GM12878 (cell line): ENCODE measurements at regions not wholly inside any gene's neighbourhood (a gene's known extent, or its start where the extent isn't known, plus 50 kb on each side); places are given as distances from the start of the nearest gene placed in this dataset.

Experiments used
- ATAC-seq: fragments of 200-7000 bp; cut with Tn5 transposase; 3 replicates; pipeline ENCODE4 v1.9.1; 2020; ENCODE audit warnings: mild to moderate bottlenecking, moderate library complexity
- BruUV-seq: library from RNA; stranded (reverse); fragments of 400-500 nt; replicated peaks from 2 replicates; lab custom pipeline; 2021; lab: Mats Ljungman, UMichigan
- CTCF ChIA-PET: fragments of 300-600 bp; sonication (Branson Sonifier 250); formaldehyde crosslinking; extraction: SDS; loops from one replicate; lab custom pipeline; 2021; ENCODE audit warnings: inconsistent platforms; lab: Yijun Ruan, JAX
- POLR2A ChIA-PET: fragments of 350-600 bp; formaldehyde crosslinking; extraction: SDS; loops from one replicate; lab custom pipeline; 2021; ENCODE audit warnings: inconsistent platforms; lab: Charles Lee
- RAD21 ChIA-PET: fragments of 300-600 bp; sonication (Branson Sonifier 250); formaldehyde crosslinking; loops from one replicate; lab custom pipeline; 2023; ENCODE audit warnings: antibody characterized with exemption; ENCODE audit not compliant: unreplicated experiment; lab: Charles Lee
- SMC1A ChIA-PET: fragments of 300-600 bp; sonication (Branson Sonifier 250); formaldehyde crosslinking; loops from one replicate; lab custom pipeline; 2023; ENCODE audit not compliant: unreplicated experiment, uncharacterized antibody; lab: Charles Lee
- DNase-seq: peaks from one replicate; pipeline ENCODE4 v3.0.0-alpha.2; 2011; ENCODE audit warnings: low read depth, low spot score
- FAIRE-seq: peaks from 3 replicates; lab custom pipeline; 2011; peaks lifted over from hg19 to GRCh38; lab: Jason Lieb, UNC
- H2AFZ ChIP-seq: 2 replicates; pipeline ENCODE4 v1.6.0; 2011; ENCODE audit warnings: low read depth, low read length, control low read depth; ENCODE audit not compliant: control insufficient read depth
- H3K27ac ChIP-seq: 2 replicates; pipeline ENCODE4 v1.5.1; 2011; ENCODE audit warnings: control low read depth; ENCODE audit not compliant: control insufficient read depth, insufficient read depth
- H3K27me3 ChIP-seq, 2 experiments: replicated peaks in 1 of 2; 2 replicates each; pipeline versions ENCODE4 v1.6.0 to v1.6.1; 2011; ENCODE audit warnings: low read length in 1 of 2; ENCODE audit not compliant: control insufficient read depth in 2 of 2, insufficient read depth in 2 of 2
- H3K36me3 ChIP-seq, 2 experiments: 2 replicates each; pipeline ENCODE4 v1.5.1; 2011; ENCODE audit warnings: low read length in 1 of 2; ENCODE audit not compliant: control insufficient read depth in 2 of 2, insufficient read depth in 2 of 2
- H3K4me1 ChIP-seq: 2 replicates; pipeline ENCODE4 v1.6.1; 2011; ENCODE audit warnings: mild to moderate bottlenecking, low read length, moderate library complexity, mixed read lengths; ENCODE audit not compliant: control insufficient read depth, insufficient read depth
- H3K4me2 ChIP-seq: 2 replicates; pipeline ENCODE4 v1.6.0; 2011; ENCODE audit warnings: control low read depth; ENCODE audit not compliant: control insufficient read depth, insufficient read depth
- H3K4me3 ChIP-seq: fragments of 200-600 bp; sonication (generic); 2 replicates; pipeline ENCODE4 v1.5.1; 2016
- H3K79me2 ChIP-seq: 2 replicates; pipeline ENCODE4 v1.6.0; 2011; ENCODE audit warnings: low read length; ENCODE audit not compliant: control insufficient read depth, insufficient read depth
- H3K9ac ChIP-seq: 2 replicates; pipeline ENCODE4 v1.8.0; 2011; ENCODE audit warnings: low read length, control low read depth, mixed read lengths; ENCODE audit not compliant: control insufficient read depth, insufficient read depth
- H3K9me3 ChIP-seq: replicated peaks from 3 replicates; pipeline ENCODE4 v1.5.1; 2011; ENCODE audit warnings: mild to moderate bottlenecking, low read length; ENCODE audit not compliant: control insufficient read depth, insufficient read depth
- H4K20me1 ChIP-seq: 2 replicates; pipeline ENCODE4 v1.6.0; 2011; ENCODE audit not compliant: control insufficient read depth, insufficient read depth
- BCL11A ChIP-seq: IDR thresholded peaks from 2 replicates; pipeline ENCODE4 v1.6.1; 2011; ENCODE audit warnings: low read depth, low read length
- CBFB ChIP-seq: IDR thresholded peaks from 2 replicates; pipeline ENCODE4 v1.6.1; 2016; ENCODE audit warnings: antibody characterized with exemption, low read depth
- EGR1 ChIP-seq, 2 experiments: IDR thresholded peaks; 1 replicate in 1 of 2; 2 replicates in 1 of 2; pipeline ENCODE4 v1.6.1; 2011 to 2012; ENCODE audit warnings: low read depth in 2 of 2, low read length in 2 of 2, borderline replicate concordance in 1 of 2, mild to moderate bottlenecking in 1 of 2, moderate library complexity in 1 of 2
- MYB ChIP-seq: fragments of 150-350 bp; IDR thresholded peaks from 2 replicates; pipeline ENCODE4 v1.6.1; 2014; ENCODE audit warnings: mild to moderate bottlenecking, low read depth, low read length, borderline replicate concordance
- RCOR1 ChIP-seq: conservative IDR thresholded peaks from 2 replicates; pipeline ENCODE4 v1.6.1; 2012; ENCODE audit warnings: low read depth, low read length, improper control_type of control experiment
- ZNF384 ChIP-seq: IDR thresholded peaks from 2 replicates; pipeline ENCODE4 v1.6.1; 2012; ENCODE audit warnings: low read depth, mild to moderate bottlenecking, low read length, improper control_type of control experiment, borderline replicate concordance
- WGBS: methylation state at CpG from one replicate; pipeline ENCODE4 v1.1.6; 2016; ENCODE audit warnings: low lambda C conversion rate; ENCODE audit not compliant: insufficient replicate concordance, insufficient coverage; ENCODE audit errors: missing lambda C conversion rate; 5-methylcytosine and 5-hydroxymethylcytosine counted together
- in situ Hi-C: fragments of 300-500 bp; cut with MboI; formaldehyde crosslinking; loops from 9 replicates; pipeline ENCODE4 v1.14.3; 2018; ENCODE audit warnings: mixed read lengths
- intact Hi-C: fragments of 100-400 bp; cut with micrococcal nuclease; formaldehyde crosslinking; loops from one replicate; pipeline ENCODE4 v1.14.2; 2022; ENCODE audit not compliant: unreplicated experiment
- TF ChIP-seq, protein P1 (sequence below): fragments of 150-350 bp; IDR thresholded peaks from 2 replicates; pipeline ENCODE4 v1.6.1; 2014; ENCODE audit warnings: mild to moderate bottlenecking, low read depth, low read length

GRCh38 chr2:144078802-144079724 lies 440.9 kb downstream of the ZEB2 start:
- no peak overlapping the region for H3K4me2 ChIP-seq
- ChIA-PET CTCF (no interaction called here), POLR2A (no interaction called here), RAD21 (no interaction called here), SMC1A (no interaction called here)
- H3K27ac ChIP-seq = no peak overlapping the region
- no TSS peak for BruUV-seq
- WGBS = 99% methylated on average over 3 of the region's 3 CpGs
- H3K79me2 ChIP-seq = no peaks in the 10 kb centered on the region
- in situ Hi-C loops = no loop called here
- DNase-seq (no peak), ATAC-seq (no peak), FAIRE-seq (no peak)
- H3K4me3 ChIP-seq = no peak overlapping the region
- H3K4me1 ChIP-seq = no peaks in the 10 kb centered on the region
- no peaks in the 10 kb centered on the region for H3K9me3 ChIP-seq
- H3K36me3 ChIP-seq = no peaks in the 10 kb centered on the region
- no peaks in the 10 kb centered on the region for H3K27me3 ChIP-seq
- H3K9ac ChIP-seq = no peak overlapping the region
- H4K20me1 ChIP-seq = no peaks in the 10 kb centered on the region
- no peak overlapping the region for H2AFZ ChIP-seq
- intact Hi-C loops = no loop called here
- TF ChIP-seq EGR1 (IDR thresholded peaks at IDR 0.05; ENCODE audit: borderline replicate concordance in 1 of 2, low read depth in 2 of 2, low read length in 2 of 2) = no peak
- no peak for TF ChIP-seq MYB
- TF ChIP-seq, protein P1, sequence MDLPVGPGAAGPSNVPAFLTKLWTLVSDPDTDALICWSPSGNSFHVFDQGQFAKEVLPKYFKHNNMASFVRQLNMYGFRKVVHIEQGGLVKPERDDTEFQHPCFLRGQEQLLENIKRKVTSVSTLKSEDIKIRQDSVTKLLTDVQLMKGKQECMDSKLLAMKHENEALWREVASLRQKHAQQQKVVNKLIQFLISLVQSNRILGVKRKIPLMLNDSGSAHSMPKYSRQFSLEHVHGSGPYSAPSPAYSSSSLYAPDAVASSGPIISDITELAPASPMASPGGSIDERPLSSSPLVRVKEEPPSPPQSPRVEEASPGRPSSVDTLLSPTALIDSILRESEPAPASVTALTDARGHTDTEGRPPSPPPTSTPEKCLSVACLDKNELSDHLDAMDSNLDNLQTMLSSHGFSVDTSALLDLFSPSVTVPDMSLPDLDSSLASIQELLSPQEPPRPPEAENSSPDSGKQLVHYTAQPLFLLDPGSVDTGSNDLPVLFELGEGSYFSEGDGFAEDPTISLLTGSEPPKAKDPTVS = no peak
- TF ChIP-seq BCL11A = no peak
- TF ChIP-seq RCOR1 = no peak
- TF ChIP-seq ZNF384 = no peak
- TF ChIP-seq CBFB = no peak
